Heart left ventricle (tissue), 13 donors: ENCODE measurements at regions not wholly inside any gene's neighbourhood (a gene's known extent, or its start where the extent isn't known, plus 50 kb on each side); places are given as distances from the start of the nearest gene placed in this dataset.

Source experiments
- CTCF ChIP-seq, 12 donors: fragments of 200-600 bp; sonication (generic) in 4 of 12; IDR thresholded peaks; one replicate each; pipeline versions ENCODE4 v1.5.0 to v1.8.0; 2018 to 2022; ENCODE audit warnings: antibody characterized with exemption in 12 of 12, mild to moderate bottlenecking in 5 of 12
- POLR2A ChIP-seq, 2 donors: fragments of 450-650 bp; IDR thresholded peaks; one replicate each; pipeline ENCODE4 v1.6.1; 2017; ENCODE audit warnings: antibody characterized with exemption in 2 of 2, mild to moderate bottlenecking in 2 of 2, moderate library complexity in 2 of 2
- donor health status: ischemic (EF 13 %, LVEDD 7.1; RV severe dilation, severe dysfunction).
- donor health status: DM: no; HTN: yes; CAD: no.
- donor health status: DM: no; HTN: no; CAD: no.
- donor health status: ischemic (EF 25% LVEDD 6.9; RV normal size, moderate dysfunction).
- donor health status: ischemic (EF 25% LVEDD 5.7; RV mildly dilated, moderate dysfunction).
- donor health status: ischemic (EF 35%, LVEDD 5.7; RV mildly dilated, moderate dysfunction).
- donor health status: nonischemic (EF 11% LVEDD 7.7; RV severe dilation, severe dysfunction).
- donor health status: DM: yes; HTN: yes; CAD: no.
- donor health status: PGD.
- donor health status: ischemic (EF 29% LVEDD 5.4; RV normal size, mild dysfunction).
- donor health status: nonischemic (EF 23%, LVEDD 6.1; RV moderate dilation, normal function).

- no peak for TF ChIP-seq CTCF (IDR thresholded peaks at IDR 0.05)
- TF ChIP-seq POLR2A (IDR thresholded peaks at IDR 0.05): no peak
Measured at GRCh38 chr7:113246738-113247137, 128.4 kb upstream of the SMIM30 start.
